ENCODE measurements at regions not wholly inside any gene's neighbourhood (a gene's known extent, or its start where the extent isn't known, plus 50 kb on each side); places are given as distances from the start of the nearest gene placed in this dataset.

- Histone ChIP-seq H3K9me3 (ENCODE audit: low read length) (no peaks in the 10 kb centered on the region), H3K36me3 (ENCODE audit: insufficient read depth, low read length) (no peaks in the 10 kb centered on the region), H3K27me3 (ENCODE audit: insufficient read depth, low read depth, low read length) (no peaks in the 10 kb centered on the region), H2AFZ (ENCODE audit: low read depth, low read length) (no peak overlapping the region), H3K79me2 (replicated peaks; ENCODE audit: insufficient read depth, low read length) (no peaks in the 10 kb centered on the region), H3F3A (ENCODE audit: insufficient read depth, low read length, poor library complexity, severe bottlenecking) (no peaks in the 10 kb centered on the region), H3K4me3 (ENCODE audit: low read length) (no peak overlapping the region), H3K9me2 (ENCODE audit: insufficient read depth, low read length) (no peaks in the 10 kb centered on the region), H3K9ac (ENCODE audit: low read length) (no peak overlapping the region), H3K4me2 (ENCODE audit: low read length) (no peak overlapping the region), H4K20me1 (ENCODE audit: insufficient read depth) (no peaks in the 10 kb centered on the region), H3K27ac (ENCODE audit: low read length) (no peak overlapping the region)
- no peak for TF ChIP-seq POLR2AphosphoS5 (IDR thresholded peaks at IDR 0.05)
- no peak for TF ChIP-seq MXI1 (conservative IDR thresholded peaks at IDR 0.05; ENCODE audit: poor library complexity, severe bottlenecking)
- no peak for TF ChIP-seq EP300 (conservative IDR thresholded peaks at IDR 0.05; ENCODE audit: poor library complexity, severe bottlenecking)
- no peak for TF ChIP-seq EZH2 (IDR thresholded peaks at IDR 0.05; ENCODE audit: borderline replicate concordance, insufficient read depth, low read length, poor library complexity, severe bottlenecking)
- no peak for TF ChIP-seq TAF1 (IDR thresholded peaks at IDR 0.05; ENCODE audit: low read depth)
- no peak for TF ChIP-seq RAD21 (conservative IDR thresholded peaks at IDR 0.05)
- no peak for TF ChIP-seq SMC3 (conservative IDR thresholded peaks at IDR 0.05; ENCODE audit: poor library complexity)
- TF ChIP-seq CTCF (IDR thresholded peaks at IDR 0.05; ENCODE audit: poor library complexity, severe bottlenecking) = no peak
- no peak for TF ChIP-seq REST (IDR thresholded peaks at IDR 0.05; ENCODE audit: borderline replicate concordance)
These were observed 297.5 kb upstream of the FAM78B start for GRCh38 chr1:166464333-166464732.

- TF ChIP-seq EZH2 (IDR thresholded peaks at IDR 0.05; ENCODE audit: borderline replicate concordance, insufficient read depth, low read length, poor library complexity, severe bottlenecking) (no peak), TAF1 (IDR thresholded peaks at IDR 0.05; ENCODE audit: low read depth) (no peak), REST (IDR thresholded peaks at IDR 0.05; ENCODE audit: borderline replicate concordance) (no peak), CTCF (IDR thresholded peaks at IDR 0.05; ENCODE audit: poor library complexity, severe bottlenecking) (no peak), POLR2AphosphoS5 (IDR thresholded peaks at IDR 0.05) (no peak), RAD21 (conservative IDR thresholded peaks at IDR 0.05) (no peak), MXI1 (conservative IDR thresholded peaks at IDR 0.05; ENCODE audit: poor library complexity, severe bottlenecking) (no peak), SMC3 (conservative IDR thresholded peaks at IDR 0.05; ENCODE audit: poor library complexity) (no peak), EP300 (conservative IDR thresholded peaks at IDR 0.05; ENCODE audit: poor library complexity, severe bottlenecking) (no peak)
- H3K27ac ChIP-seq (ENCODE audit: low read length) = no peak overlapping the region
- no peak overlapping the region for H3K9ac ChIP-seq (ENCODE audit: low read length)
- no peak overlapping the region for H3K4me2 ChIP-seq (ENCODE audit: low read length)
- no peaks in the 10 kb centered on the region for H3F3A ChIP-seq (ENCODE audit: insufficient read depth, low read length, poor library complexity, severe bottlenecking)
- H2AFZ ChIP-seq (ENCODE audit: low read depth, low read length) = no peak overlapping the region
- H3K4me3 ChIP-seq (ENCODE audit: low read length) = no peak overlapping the region
- H3K27me3 ChIP-seq (ENCODE audit: insufficient read depth, low read depth, low read length) = no peaks in the 10 kb centered on the region
- H3K36me3 ChIP-seq (ENCODE audit: insufficient read depth, low read length) = no peaks in the 10 kb centered on the region
- H4K20me1 ChIP-seq (ENCODE audit: insufficient read depth) = no peaks in the 10 kb centered on the region
- no peaks in the 10 kb centered on the region for H3K9me2 ChIP-seq (ENCODE audit: insufficient read depth, low read length)
- H3K9me3 ChIP-seq (ENCODE audit: low read length) = no peaks in the 10 kb centered on the region
- no peaks in the 10 kb centered on the region for H3K79me2 ChIP-seq (replicated peaks; ENCODE audit: insufficient read depth, low read length)
These were observed 303.2 kb upstream of the FAM78B start for GRCh38 chr1:166470014-166470413.

Data from neural cell (in vitro differentiated cells).